Astrocyte of the cerebellum (primary cell): ENCODE measurements at regions not wholly inside any gene's neighbourhood (a gene's known extent, or its start where the extent isn't known, plus 50 kb on each side); places are given as distances from the start of the nearest gene placed in this dataset.

ENCODE experiments used
- DNase-seq: peaks from one replicate; pipeline ENCODE4 v3.0.0-alpha.2; 2011; ENCODE audit warnings: low read depth
- H3K4me3 ChIP-seq: 2 replicates; pipeline ENCODE4 v1.5.1; 2011; ENCODE audit warnings: mild to moderate bottlenecking, low read depth, low read length, moderate library complexity
- CTCF ChIP-seq: IDR thresholded peaks from 2 replicates; pipeline ENCODE4 v1.5.1; 2012; ENCODE audit warnings: low read length, low read depth, moderate library complexity, mild to moderate bottlenecking; ENCODE audit errors: missing control alignments
- in situ Hi-C: cut with HindIII; loops from 2 replicates; pipeline ENCODE4 v1.10.0; 2017; ENCODE audit warnings: low sequenced_read_pairs

- H3K4me3 ChIP-seq = no peak overlapping the region
- in situ Hi-C loops = no loop called here
- no peak for DNase-seq
- no peak for TF ChIP-seq CTCF
These were observed 139.4 kb upstream of the CELF4 start for GRCh38 chr18:37705016-37705415.

GRCh38 chr18:37702841-37703240, 137.2 kb upstream of the CELF4 start:
- TF ChIP-seq CTCF = no peak
- no peak for DNase-seq
- in situ Hi-C loops = no loop called here
- no peak overlapping the region for H3K4me3 ChIP-seq

- no peak for DNase-seq
- in situ Hi-C loops = no loop called here
- H3K4me3 ChIP-seq = no peak overlapping the region
- no peak for TF ChIP-seq CTCF
These were observed 136.4 kb upstream of the CELF4 start for GRCh38 chr18:37701967-37702366.

GRCh38 chr18:37698508-37699040, 133.0 kb upstream of the CELF4 start:
- in situ Hi-C loops = no loop called here
- no peak overlapping the region for H3K4me3 ChIP-seq
- no peak for TF ChIP-seq CTCF
- DNase-seq = no peak

GRCh38 chr18:37694516-37694915, 128.9 kb upstream of the CELF4 start:
- no peak for DNase-seq
- no peak overlapping the region for H3K4me3 ChIP-seq
- in situ Hi-C loops = no loop called here
- TF ChIP-seq CTCF = no peak

GRCh38 chr18:37691162-37691561, 125.6 kb upstream of the CELF4 start:
- no peak for DNase-seq
- no peak overlapping the region for H3K4me3 ChIP-seq
- TF ChIP-seq CTCF = no peak
- in situ Hi-C loops = no loop called here

- DNase-seq = no peak
- TF ChIP-seq CTCF = no peak
- in situ Hi-C loops = no loop called here
- H3K4me3 ChIP-seq = no peak overlapping the region
These were observed 124.2 kb upstream of the CELF4 start for GRCh38 chr18:37689841-37690240.
